ENCODE measurements at regions not wholly inside any gene's neighbourhood (a gene's known extent, or its start where the extent isn't known, plus 50 kb on each side); places are given as distances from the start of the nearest gene placed in this dataset.

DNA sequence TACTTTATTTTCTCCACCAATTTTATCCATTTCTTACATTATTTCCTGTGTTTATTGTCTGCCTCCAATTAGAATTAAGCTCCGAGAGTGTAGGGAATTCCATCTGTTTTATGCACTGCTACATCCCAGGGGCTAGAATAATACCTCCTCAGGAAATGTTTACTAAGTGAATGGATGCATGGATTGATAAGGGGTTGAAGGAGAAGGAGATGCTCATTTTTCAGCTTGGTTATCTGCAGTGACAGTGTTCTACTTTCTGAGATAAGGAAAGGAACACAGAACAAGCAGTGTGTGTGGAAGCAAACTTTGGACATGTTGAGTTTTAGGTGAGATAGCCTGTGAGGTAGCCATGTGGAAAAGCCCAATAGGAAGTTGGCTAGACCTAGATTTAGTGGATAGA, 164.6 kb upstream of the HMGA2 start:
- Histone ChIP-seq H3K4me1 (ENCODE audit: control insufficient read depth in 1 of 2, insufficient read depth in 2 of 2, low read length in 2 of 2) (peaks cover 40 to 56% of the 10 kb centered on the region in 2 experiments), H3K4me3 (replicated peaks in 1 of 2; ENCODE audit: low read depth in 1 of 2, low read length in 2 of 2) (no peak overlapping the region), H2AFZ (ENCODE audit: low read depth, low read length, poor library complexity, severe bottlenecking) (peak overlapping the region; percentile 42), H3K36me3 (ENCODE audit: control insufficient read depth in 1 of 2, insufficient read depth in 2 of 2, low read length in 2 of 2) (peaks cover 0 to 22% of the 10 kb centered on the region in 2 experiments; a peak in 2 of 4 replicates), H4K20me1 (ENCODE audit: insufficient read depth) (no peaks in the 10 kb centered on the region), H3K9ac (ENCODE audit: low read length) (no peak overlapping the region), H3K27ac (ENCODE audit: low read depth, low read length) (peak overlapping the region; percentile 100; the same call in 1 of the 2 replicates), H3K9me3 (ENCODE audit: control insufficient read depth in 1 of 2, insufficient read depth in 1 of 2, low read depth in 1 of 2, low read length in 2 of 2) (peaks cover 0 to 13% of the 10 kb centered on the region in 2 experiments; a peak in 1 of 4 replicates), H3K79me2 (ENCODE audit: insufficient read depth, low read length) (no peaks in the 10 kb centered on the region), H3K4me2 (ENCODE audit: low read length) (no peak overlapping the region), H3K9me2 (ENCODE audit: insufficient read depth) (no peaks in the 10 kb centered on the region), H3K27me3 (ENCODE audit: insufficient read depth, low read length) (no peaks in the 10 kb centered on the region)
- ATAC-seq (no peak), DNase-seq (ENCODE audit: low read depth, low spot score) (no peak)
- no peak for TF ChIP-seq EGR1 (IDR thresholded peaks at IDR 0.05; ENCODE audit: low read depth)
- no peak for TF ChIP-seq EZH2phosphoT487 (IDR thresholded peaks at IDR 0.05; ENCODE audit: borderline replicate concordance)
- no peak for TF ChIP-seq JUND (IDR thresholded peaks at IDR 0.05)
- TF ChIP-seq CEBPB (IDR thresholded peaks at IDR 0.05; ENCODE audit: low read depth) = no peak
- TF ChIP-seq MAX (IDR thresholded peaks at IDR 0.05) = no peak
- no peak for TF ChIP-seq RAD21 (IDR thresholded peaks at IDR 0.05; ENCODE audit: low read depth)
- TF ChIP-seq ELF1 (IDR thresholded peaks at IDR 0.05; ENCODE audit: borderline replicate concordance, low read depth) = no peak
- TF ChIP-seq SP1 (IDR thresholded peaks at IDR 0.05; ENCODE audit: low read depth) = no peak
- TF ChIP-seq POLR2AphosphoS5 (IDR thresholded peaks at IDR 0.05; ENCODE audit: low read depth, low read length) = no peak
- TF ChIP-seq CBX3 (IDR thresholded peaks at IDR 0.05; ENCODE audit: low read depth) = no peak
- TF ChIP-seq, protein P1, sequence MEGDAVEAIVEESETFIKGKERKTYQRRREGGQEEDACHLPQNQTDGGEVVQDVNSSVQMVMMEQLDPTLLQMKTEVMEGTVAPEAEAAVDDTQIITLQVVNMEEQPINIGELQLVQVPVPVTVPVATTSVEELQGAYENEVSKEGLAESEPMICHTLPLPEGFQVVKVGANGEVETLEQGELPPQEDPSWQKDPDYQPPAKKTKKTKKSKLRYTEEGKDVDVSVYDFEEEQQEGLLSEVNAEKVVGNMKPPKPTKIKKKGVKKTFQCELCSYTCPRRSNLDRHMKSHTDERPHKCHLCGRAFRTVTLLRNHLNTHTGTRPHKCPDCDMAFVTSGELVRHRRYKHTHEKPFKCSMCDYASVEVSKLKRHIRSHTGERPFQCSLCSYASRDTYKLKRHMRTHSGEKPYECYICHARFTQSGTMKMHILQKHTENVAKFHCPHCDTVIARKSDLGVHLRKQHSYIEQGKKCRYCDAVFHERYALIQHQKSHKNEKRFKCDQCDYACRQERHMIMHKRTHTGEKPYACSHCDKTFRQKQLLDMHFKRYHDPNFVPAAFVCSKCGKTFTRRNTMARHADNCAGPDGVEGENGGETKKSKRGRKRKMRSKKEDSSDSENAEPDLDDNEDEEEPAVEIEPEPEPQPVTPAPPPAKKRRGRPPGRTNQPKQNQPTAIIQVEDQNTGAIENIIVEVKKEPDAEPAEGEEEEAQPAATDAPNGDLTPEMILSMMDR (IDR thresholded peaks at IDR 0.05 in 2 of 3, conservative IDR thresholded peaks at IDR 0.05 in 1 of 3; ENCODE audit: borderline replicate concordance in 1 of 3, insufficient read depth in 1 of 3, low read depth in 2 of 3, low read length in 2 of 3) = no peak
- no peak for TF ChIP-seq ZNF274 (IDR thresholded peaks at IDR 0.05; ENCODE audit: low read depth, low read length)
- TF ChIP-seq ZFX (IDR thresholded peaks at IDR 0.05) = no peak
- TF ChIP-seq, protein P2, sequence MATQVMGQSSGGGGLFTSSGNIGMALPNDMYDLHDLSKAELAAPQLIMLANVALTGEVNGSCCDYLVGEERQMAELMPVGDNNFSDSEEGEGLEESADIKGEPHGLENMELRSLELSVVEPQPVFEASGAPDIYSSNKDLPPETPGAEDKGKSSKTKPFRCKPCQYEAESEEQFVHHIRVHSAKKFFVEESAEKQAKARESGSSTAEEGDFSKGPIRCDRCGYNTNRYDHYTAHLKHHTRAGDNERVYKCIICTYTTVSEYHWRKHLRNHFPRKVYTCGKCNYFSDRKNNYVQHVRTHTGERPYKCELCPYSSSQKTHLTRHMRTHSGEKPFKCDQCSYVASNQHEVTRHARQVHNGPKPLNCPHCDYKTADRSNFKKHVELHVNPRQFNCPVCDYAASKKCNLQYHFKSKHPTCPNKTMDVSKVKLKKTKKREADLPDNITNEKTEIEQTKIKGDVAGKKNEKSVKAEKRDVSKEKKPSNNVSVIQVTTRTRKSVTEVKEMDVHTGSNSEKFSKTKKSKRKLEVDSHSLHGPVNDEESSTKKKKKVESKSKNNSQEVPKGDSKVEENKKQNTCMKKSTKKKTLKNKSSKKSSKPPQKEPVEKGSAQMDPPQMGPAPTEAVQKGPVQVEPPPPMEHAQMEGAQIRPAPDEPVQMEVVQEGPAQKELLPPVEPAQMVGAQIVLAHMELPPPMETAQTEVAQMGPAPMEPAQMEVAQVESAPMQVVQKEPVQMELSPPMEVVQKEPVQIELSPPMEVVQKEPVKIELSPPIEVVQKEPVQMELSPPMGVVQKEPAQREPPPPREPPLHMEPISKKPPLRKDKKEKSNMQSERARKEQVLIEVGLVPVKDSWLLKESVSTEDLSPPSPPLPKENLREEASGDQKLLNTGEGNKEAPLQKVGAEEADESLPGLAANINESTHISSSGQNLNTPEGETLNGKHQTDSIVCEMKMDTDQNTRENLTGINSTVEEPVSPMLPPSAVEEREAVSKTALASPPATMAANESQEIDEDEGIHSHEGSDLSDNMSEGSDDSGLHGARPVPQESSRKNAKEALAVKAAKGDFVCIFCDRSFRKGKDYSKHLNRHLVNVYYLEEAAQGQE (IDR thresholded peaks at IDR 0.05; ENCODE audit: low read depth) = no peak
- TF ChIP-seq, protein P3, sequence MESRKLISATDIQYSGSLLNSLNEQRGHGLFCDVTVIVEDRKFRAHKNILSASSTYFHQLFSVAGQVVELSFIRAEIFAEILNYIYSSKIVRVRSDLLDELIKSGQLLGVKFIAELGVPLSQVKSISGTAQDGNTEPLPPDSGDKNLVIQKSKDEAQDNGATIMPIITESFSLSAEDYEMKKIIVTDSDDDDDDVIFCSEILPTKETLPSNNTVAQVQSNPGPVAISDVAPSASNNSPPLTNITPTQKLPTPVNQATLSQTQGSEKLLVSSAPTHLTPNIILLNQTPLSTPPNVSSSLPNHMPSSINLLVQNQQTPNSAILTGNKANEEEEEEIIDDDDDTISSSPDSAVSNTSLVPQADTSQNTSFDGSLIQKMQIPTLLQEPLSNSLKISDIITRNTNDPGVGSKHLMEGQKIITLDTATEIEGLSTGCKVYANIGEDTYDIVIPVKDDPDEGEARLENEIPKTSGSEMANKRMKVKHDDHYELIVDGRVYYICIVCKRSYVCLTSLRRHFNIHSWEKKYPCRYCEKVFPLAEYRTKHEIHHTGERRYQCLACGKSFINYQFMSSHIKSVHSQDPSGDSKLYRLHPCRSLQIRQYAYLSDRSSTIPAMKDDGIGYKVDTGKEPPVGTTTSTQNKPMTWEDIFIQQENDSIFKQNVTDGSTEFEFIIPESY (IDR thresholded peaks at IDR 0.05; ENCODE audit: extremely low read depth, insufficient replicate concordance, low read length) = no peak
- TF ChIP-seq YY1 (IDR thresholded peaks at IDR 0.05; ENCODE audit: extremely low read depth, insufficient replicate concordance, low read depth, low read length) = no peak
- ChIA-PET POLR2A (interaction anchor here (0.8 to 1.4 kb wide), 3 partner anchors 11 to 57 kb away, joined by 3 to 4 read pairs (median 3); no protein-coding TSS in a partner anchor), CTCF (no interaction called here), RAD21 (ENCODE audit: low non-redundant PET in 1 of 2, low total read pairs in 2 of 2, uncharacterized antibody in 2 of 2, unreplicated experiment in 2 of 2) (no interaction called here)
- BruUV-seq (replicated peaks) = no TSS peak
- intact Hi-C loops (cut with micrococcal nuclease) = no loop called here

All from HCT116 (cell line).